ENCODE measurements at regions not wholly inside any gene's neighbourhood (a gene's known extent, or its start where the extent isn't known, plus 50 kb on each side); places are given as distances from the start of the nearest gene placed in this dataset.

GRCh38 chr3:31223278-31223677 lies 309.4 kb upstream of the STT3B start:
- Histone ChIP-seq H3K4me2 (no peak overlapping the region), H3K79me2 (ENCODE audit: insufficient read depth, low read depth) (no peaks in the 10 kb centered on the region), H3K36me3 (ENCODE audit: insufficient read depth) (no peaks in the 10 kb centered on the region), H2AFZ (ENCODE audit: low read depth) (no peak overlapping the region), H3K27me3 (ENCODE audit: insufficient read depth, low read depth) (no peaks in the 10 kb centered on the region), H3K4me1 (ENCODE audit: low read depth, poor library complexity, severe bottlenecking) (no peaks in the 10 kb centered on the region), H3K27ac (no peak overlapping the region), H3K4me3 (IDR thresholded peaks at IDR 0.05; ENCODE audit: insufficient read depth, low read depth, low read length) (no peak overlapping the region), H4K20me1 (ENCODE audit: insufficient read depth) (no peaks in the 10 kb centered on the region), H3K9ac (no peak overlapping the region)
- TF ChIP-seq, protein P1, sequence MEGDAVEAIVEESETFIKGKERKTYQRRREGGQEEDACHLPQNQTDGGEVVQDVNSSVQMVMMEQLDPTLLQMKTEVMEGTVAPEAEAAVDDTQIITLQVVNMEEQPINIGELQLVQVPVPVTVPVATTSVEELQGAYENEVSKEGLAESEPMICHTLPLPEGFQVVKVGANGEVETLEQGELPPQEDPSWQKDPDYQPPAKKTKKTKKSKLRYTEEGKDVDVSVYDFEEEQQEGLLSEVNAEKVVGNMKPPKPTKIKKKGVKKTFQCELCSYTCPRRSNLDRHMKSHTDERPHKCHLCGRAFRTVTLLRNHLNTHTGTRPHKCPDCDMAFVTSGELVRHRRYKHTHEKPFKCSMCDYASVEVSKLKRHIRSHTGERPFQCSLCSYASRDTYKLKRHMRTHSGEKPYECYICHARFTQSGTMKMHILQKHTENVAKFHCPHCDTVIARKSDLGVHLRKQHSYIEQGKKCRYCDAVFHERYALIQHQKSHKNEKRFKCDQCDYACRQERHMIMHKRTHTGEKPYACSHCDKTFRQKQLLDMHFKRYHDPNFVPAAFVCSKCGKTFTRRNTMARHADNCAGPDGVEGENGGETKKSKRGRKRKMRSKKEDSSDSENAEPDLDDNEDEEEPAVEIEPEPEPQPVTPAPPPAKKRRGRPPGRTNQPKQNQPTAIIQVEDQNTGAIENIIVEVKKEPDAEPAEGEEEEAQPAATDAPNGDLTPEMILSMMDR (conservative IDR thresholded peaks at IDR 0.05; ENCODE audit: low read depth, low read length), result no peak

GRCh38 chr3:31224936-31225335 lies 307.8 kb upstream of the STT3B start:
- no peak overlapping the region for H2AFZ ChIP-seq (ENCODE audit: low read depth)
- TF ChIP-seq, protein P1 (conservative IDR thresholded peaks at IDR 0.05; ENCODE audit: low read depth, low read length), result no peak
- no peaks in the 10 kb centered on the region for H3K4me1 ChIP-seq (ENCODE audit: low read depth, poor library complexity, severe bottlenecking)
- no peak overlapping the region for H3K4me3 ChIP-seq (IDR thresholded peaks at IDR 0.05; ENCODE audit: insufficient read depth, low read depth, low read length)
- no peaks in the 10 kb centered on the region for H3K36me3 ChIP-seq (ENCODE audit: insufficient read depth)
- no peak overlapping the region for H3K4me2 ChIP-seq
- no peaks in the 10 kb centered on the region for H3K27me3 ChIP-seq (ENCODE audit: insufficient read depth, low read depth)
- no peak overlapping the region for H3K27ac ChIP-seq
- no peaks in the 10 kb centered on the region for H3K79me2 ChIP-seq (ENCODE audit: insufficient read depth, low read depth)
- no peak overlapping the region for H3K9ac ChIP-seq
- H4K20me1 ChIP-seq (ENCODE audit: insufficient read depth), result no peaks in the 10 kb centered on the region

DNA sequence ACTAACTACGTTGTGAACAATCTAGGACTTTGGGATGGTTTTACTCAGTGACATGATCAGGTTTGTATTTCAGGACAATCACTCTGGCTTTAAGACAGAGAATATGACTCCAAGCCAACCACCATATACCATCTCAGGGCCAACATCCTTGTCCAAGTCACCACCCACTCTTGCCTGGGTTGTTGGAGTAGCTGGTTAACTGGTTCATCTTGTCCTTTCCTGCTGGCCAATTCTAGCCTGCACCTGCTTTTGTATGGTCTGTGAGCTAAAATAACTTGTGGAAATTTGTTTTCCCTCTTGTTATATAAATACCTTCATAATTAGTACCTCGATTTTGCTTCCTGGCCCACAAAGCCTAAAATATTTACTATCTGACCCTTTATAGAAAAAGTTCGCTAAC lies 306.8 kb upstream of the STT3B start:
- H3K79me2 ChIP-seq (ENCODE audit: insufficient read depth, low read depth), result no peaks in the 10 kb centered on the region
- no peaks in the 10 kb centered on the region for H4K20me1 ChIP-seq (ENCODE audit: insufficient read depth)
- no peak overlapping the region for H2AFZ ChIP-seq (ENCODE audit: low read depth)
- H3K4me3 ChIP-seq (IDR thresholded peaks at IDR 0.05; ENCODE audit: insufficient read depth, low read depth, low read length), result no peak overlapping the region
- no peaks in the 10 kb centered on the region for H3K36me3 ChIP-seq (ENCODE audit: insufficient read depth)
- TF ChIP-seq, protein P1 (conservative IDR thresholded peaks at IDR 0.05; ENCODE audit: low read depth, low read length), result no peak
- no peak overlapping the region for H3K27ac ChIP-seq
- no peak overlapping the region for H3K9ac ChIP-seq
- H3K27me3 ChIP-seq (ENCODE audit: insufficient read depth, low read depth), result no peaks in the 10 kb centered on the region
- H3K4me1 ChIP-seq (ENCODE audit: low read depth, poor library complexity, severe bottlenecking), result no peaks in the 10 kb centered on the region
- no peak overlapping the region for H3K4me2 ChIP-seq

- H3K9ac ChIP-seq, result no peak overlapping the region
- TF ChIP-seq, protein P1 (conservative IDR thresholded peaks at IDR 0.05; ENCODE audit: low read depth, low read length), result no peak
- no peaks in the 10 kb centered on the region for H3K36me3 ChIP-seq (ENCODE audit: insufficient read depth)
- H3K4me3 ChIP-seq (IDR thresholded peaks at IDR 0.05; ENCODE audit: insufficient read depth, low read depth, low read length), result no peak overlapping the region
- H2AFZ ChIP-seq (ENCODE audit: low read depth), result no peak overlapping the region
- H3K4me1 ChIP-seq (ENCODE audit: low read depth, poor library complexity, severe bottlenecking), result no peaks in the 10 kb centered on the region
- no peak overlapping the region for H3K4me2 ChIP-seq
- no peaks in the 10 kb centered on the region for H3K79me2 ChIP-seq (ENCODE audit: insufficient read depth, low read depth)
- H4K20me1 ChIP-seq (ENCODE audit: insufficient read depth), result no peaks in the 10 kb centered on the region
- H3K27ac ChIP-seq, result no peak overlapping the region
- H3K27me3 ChIP-seq (ENCODE audit: insufficient read depth, low read depth), result no peaks in the 10 kb centered on the region
These were observed 306.4 kb upstream of the STT3B start for GRCh38 chr3:31226346-31226745.
